Keratinocyte (primary cell): ENCODE measurements at regions not wholly inside any gene's neighbourhood (a gene's known extent, or its start where the extent isn't known, plus 50 kb on each side); places are given as distances from the start of the nearest gene placed in this dataset.

Source experiments
- CTCF ChIP-seq, 3 experiments: IDR thresholded peaks in 1 of 3; conservative IDR thresholded peaks in 1 of 3; optimal IDR thresholded peaks in 1 of 3; 2 replicates in 2 of 3; 3 replicates in 1 of 3; pipeline versions ENCODE3 to v1.5.1; 2011; ENCODE audit warnings: low read length in 3 of 3, mild to moderate bottlenecking in 3 of 3, moderate library complexity in 2 of 3, control low read depth in 1 of 3, inconsistent platforms in 1 of 3; ENCODE audit not compliant: insufficient read depth in 2 of 3; ENCODE audit errors: extremely low read depth in 1 of 3
- EZH2 ChIP-seq: IDR thresholded peaks from one replicate; pipeline ENCODE4 v1.6.1; 2012; ENCODE audit warnings: inconsistent platforms, mild to moderate bottlenecking, low read length, moderate library complexity

- TF ChIP-seq CTCF (optimal IDR thresholded peaks at IDR 0.05 in 1 of 3, IDR thresholded peaks at IDR 0.05 in 1 of 3, conservative IDR thresholded peaks at IDR 0.05 in 1 of 3; ENCODE audit: extremely low read depth in 1 of 3, insufficient read depth in 2 of 3, low read length in 3 of 3) (no peak), EZH2 (no peak)
These were observed 89.8 kb upstream of the NR5A2 start for GRCh38 chr1:199937661-199938060.
